ENCODE measurements at regions not wholly inside any gene's neighbourhood (a gene's known extent, or its start where the extent isn't known, plus 50 kb on each side); places are given as distances from the start of the nearest gene placed in this dataset.

DNA sequence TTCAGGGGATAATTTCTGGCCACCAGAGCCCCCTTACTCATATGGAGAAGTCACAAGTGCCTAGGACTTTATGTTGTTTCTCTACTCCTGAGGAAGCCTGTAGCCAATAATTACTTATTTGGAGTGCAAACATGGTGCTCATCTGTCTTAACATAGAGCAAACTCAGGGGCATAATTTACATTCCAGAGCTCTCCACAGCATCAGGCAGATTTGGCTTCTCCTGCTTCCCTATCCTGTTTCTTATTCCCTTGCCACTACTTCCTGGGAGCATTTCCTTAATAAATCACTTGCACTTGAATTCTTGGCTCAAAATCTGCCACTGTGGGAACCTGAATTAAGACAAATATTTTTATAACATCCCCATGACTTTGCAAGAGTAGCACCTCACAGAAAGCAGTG, 960.9 kb downstream of the SOCS6 start:
- FAIRE-seq, result no peak
- no peak for ATAC-seq
- no peak for DNase-seq (ENCODE audit: low read depth in 1 of 2, low spot score in 1 of 2)
- Histone ChIP-seq H3K27ac (no peak overlapping the region), H3K9me3 (no peaks in the 10 kb centered on the region), H3K4me2 (no peak overlapping the region), H3K4me1 (no peaks in the 10 kb centered on the region), H3K4me3 (no peak overlapping the region)
- ChIA-PET CTCF (no interaction called here), POLR2A (no interaction called here)
- TF ChIP-seq ZNF302 (CRISPR knock-in tag; IDR thresholded peaks at IDR 0.05) (no peak), POLR2A (IDR thresholded peaks at IDR 0.05; ENCODE audit: low read length) (no peak), JUNB (IDR thresholded peaks at IDR 0.05) (no peak), NFE2L2 (conservative IDR thresholded peaks at IDR 0.05; ENCODE audit: low read length) (no peak), FOSL2 (IDR thresholded peaks at IDR 0.05) (no peak), FOSL2 (CRISPR knock-in tag; IDR thresholded peaks at IDR 0.05) (no peak), JUN (IDR thresholded peaks at IDR 0.05) (no peak), CBX2 (IDR thresholded peaks at IDR 0.05; ENCODE audit: borderline replicate concordance, low read depth) (no peak), HOXB5 (CRISPR knock-in tag; IDR thresholded peaks at IDR 0.05) (no peak), HDAC2 (IDR thresholded peaks at IDR 0.05) (no peak), MAFK (IDR thresholded peaks at IDR 0.05; ENCODE audit: partially characterized antibody) (no peak), ZC3H11A (IDR thresholded peaks at IDR 0.05) (no peak), POLR2AphosphoS2 (conservative IDR thresholded peaks at IDR 0.05; ENCODE audit: low read length) (no peak)
- TF ChIP-seq, protein P1, sequence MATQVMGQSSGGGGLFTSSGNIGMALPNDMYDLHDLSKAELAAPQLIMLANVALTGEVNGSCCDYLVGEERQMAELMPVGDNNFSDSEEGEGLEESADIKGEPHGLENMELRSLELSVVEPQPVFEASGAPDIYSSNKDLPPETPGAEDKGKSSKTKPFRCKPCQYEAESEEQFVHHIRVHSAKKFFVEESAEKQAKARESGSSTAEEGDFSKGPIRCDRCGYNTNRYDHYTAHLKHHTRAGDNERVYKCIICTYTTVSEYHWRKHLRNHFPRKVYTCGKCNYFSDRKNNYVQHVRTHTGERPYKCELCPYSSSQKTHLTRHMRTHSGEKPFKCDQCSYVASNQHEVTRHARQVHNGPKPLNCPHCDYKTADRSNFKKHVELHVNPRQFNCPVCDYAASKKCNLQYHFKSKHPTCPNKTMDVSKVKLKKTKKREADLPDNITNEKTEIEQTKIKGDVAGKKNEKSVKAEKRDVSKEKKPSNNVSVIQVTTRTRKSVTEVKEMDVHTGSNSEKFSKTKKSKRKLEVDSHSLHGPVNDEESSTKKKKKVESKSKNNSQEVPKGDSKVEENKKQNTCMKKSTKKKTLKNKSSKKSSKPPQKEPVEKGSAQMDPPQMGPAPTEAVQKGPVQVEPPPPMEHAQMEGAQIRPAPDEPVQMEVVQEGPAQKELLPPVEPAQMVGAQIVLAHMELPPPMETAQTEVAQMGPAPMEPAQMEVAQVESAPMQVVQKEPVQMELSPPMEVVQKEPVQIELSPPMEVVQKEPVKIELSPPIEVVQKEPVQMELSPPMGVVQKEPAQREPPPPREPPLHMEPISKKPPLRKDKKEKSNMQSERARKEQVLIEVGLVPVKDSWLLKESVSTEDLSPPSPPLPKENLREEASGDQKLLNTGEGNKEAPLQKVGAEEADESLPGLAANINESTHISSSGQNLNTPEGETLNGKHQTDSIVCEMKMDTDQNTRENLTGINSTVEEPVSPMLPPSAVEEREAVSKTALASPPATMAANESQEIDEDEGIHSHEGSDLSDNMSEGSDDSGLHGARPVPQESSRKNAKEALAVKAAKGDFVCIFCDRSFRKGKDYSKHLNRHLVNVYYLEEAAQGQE (IDR thresholded peaks at IDR 0.05), result no peak
- TF ChIP-seq, protein P2, sequence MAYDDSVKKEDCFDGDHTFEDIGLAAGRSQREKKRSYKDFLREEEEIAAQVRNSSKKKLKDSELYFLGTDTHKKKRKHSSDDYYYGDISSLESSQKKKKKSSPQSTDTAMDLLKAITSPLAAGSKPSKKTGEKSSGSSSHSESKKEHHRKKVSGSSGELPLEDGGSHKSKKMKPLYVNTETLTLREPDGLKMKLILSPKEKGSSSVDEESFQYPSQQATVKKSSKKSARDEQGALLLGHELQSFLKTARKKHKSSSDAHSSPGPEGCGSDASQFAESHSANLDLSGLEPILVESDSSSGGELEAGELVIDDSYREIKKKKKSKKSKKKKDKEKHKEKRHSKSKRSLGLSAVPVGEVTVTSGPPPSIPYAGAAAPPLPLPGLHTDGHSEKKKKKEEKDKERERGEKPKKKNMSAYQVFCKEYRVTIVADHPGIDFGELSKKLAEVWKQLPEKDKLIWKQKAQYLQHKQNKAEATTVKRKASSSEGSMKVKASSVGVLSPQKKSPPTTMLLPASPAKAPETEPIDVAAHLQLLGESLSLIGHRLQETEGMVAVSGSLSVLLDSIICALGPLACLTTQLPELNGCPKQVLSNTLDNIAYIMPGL (CRISPR knock-in tag; IDR thresholded peaks at IDR 0.05; ENCODE audit: borderline replicate concordance), result no peak
- TF ChIP-seq, protein P3, sequence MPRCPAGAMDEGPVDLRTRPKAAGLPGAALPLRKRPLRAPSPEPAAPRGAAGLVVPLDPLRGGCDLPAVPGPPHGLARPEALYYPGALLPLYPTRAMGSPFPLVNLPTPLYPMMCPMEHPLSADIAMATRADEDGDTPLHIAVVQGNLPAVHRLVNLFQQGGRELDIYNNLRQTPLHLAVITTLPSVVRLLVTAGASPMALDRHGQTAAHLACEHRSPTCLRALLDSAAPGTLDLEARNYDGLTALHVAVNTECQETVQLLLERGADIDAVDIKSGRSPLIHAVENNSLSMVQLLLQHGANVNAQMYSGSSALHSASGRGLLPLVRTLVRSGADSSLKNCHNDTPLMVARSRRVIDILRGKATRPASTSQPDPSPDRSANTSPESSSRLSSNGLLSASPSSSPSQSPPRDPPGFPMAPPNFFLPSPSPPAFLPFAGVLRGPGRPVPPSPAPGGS (IDR thresholded peaks at IDR 0.05), result no peak
- TF ChIP-seq, protein P4, sequence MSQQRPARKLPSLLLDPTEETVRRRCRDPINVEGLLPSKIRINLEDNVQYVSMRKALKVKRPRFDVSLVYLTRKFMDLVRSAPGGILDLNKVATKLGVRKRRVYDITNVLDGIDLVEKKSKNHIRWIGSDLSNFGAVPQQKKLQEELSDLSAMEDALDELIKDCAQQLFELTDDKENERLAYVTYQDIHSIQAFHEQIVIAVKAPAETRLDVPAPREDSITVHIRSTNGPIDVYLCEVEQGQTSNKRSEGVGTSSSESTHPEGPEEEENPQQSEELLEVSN (IDR thresholded peaks at IDR 0.05; ENCODE audit: borderline replicate concordance, low read depth), result no peak

DNA sequence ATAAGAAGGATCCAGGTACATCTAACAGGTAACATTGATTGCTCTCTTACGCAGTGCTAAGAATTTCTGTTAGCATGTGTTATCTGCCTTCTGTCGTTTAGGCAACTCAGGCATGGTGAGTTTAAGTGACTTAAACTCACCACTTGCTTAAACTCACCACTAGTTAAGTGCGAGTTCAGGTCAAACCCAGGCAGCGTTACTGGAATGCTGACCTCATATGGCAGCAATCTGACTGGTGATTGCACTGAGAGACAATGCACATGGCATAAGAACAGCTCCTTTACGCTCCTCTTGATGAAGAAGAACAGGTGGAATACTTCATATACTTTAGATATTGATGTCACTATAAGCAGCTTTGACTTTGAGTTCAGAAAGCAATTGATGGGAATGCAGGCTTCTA, 954.1 kb downstream of the SOCS6 start:
- Histone ChIP-seq H3K4me3 (no peak overlapping the region), H3K4me1 (no peaks in the 10 kb centered on the region), H3K9me3 (no peaks in the 10 kb centered on the region), H3K27ac (no peak overlapping the region), H3K4me2 (no peak overlapping the region)
- WGBS (ENCODE audit: missing lambda C conversion rate), result 24% methylated on average over 5 of the region's 5 CpGs
- FAIRE-seq (no peak), ATAC-seq (no peak), DNase-seq (ENCODE audit: low read depth in 1 of 2, low spot score in 1 of 2) (no peak)
- ChIA-PET CTCF (no interaction called here), POLR2A (no interaction called here)
- no peak for TF ChIP-seq HDAC2 (IDR thresholded peaks at IDR 0.05)
- TF ChIP-seq TFCP2L1 (CRISPR knock-in tag; IDR thresholded peaks at IDR 0.05), result no peak
- no peak for TF ChIP-seq POLR2AphosphoS2 (conservative IDR thresholded peaks at IDR 0.05; ENCODE audit: low read length)
- TF ChIP-seq, protein P4 (IDR thresholded peaks at IDR 0.05; ENCODE audit: borderline replicate concordance, low read depth), result no peak
- no peak for TF ChIP-seq CBX8 (IDR thresholded peaks at IDR 0.05)
- no peak for TF ChIP-seq GATA3 (IDR thresholded peaks at IDR 0.05; ENCODE audit: borderline replicate concordance)
- TF ChIP-seq MYC (IDR thresholded peaks at IDR 0.05; ENCODE audit: borderline replicate concordance, low read length), result no peak
- no peak for TF ChIP-seq ZC3H11A (IDR thresholded peaks at IDR 0.05)
- TF ChIP-seq KDM5A (IDR thresholded peaks at IDR 0.05), result no peak
- TF ChIP-seq ESRRA (IDR thresholded peaks at IDR 0.05; ENCODE audit: borderline replicate concordance, low read length), result no peak
